ENCODE measurements at regions not wholly inside any gene's neighbourhood (a gene's known extent, or its start where the extent isn't known, plus 50 kb on each side); places are given as distances from the start of the nearest gene placed in this dataset.

- 74 to 84% methylated on average over 7 of the region's 7 CpGs for WGBS, 2 donors
- intact Hi-C loops (cut with DNase I; ENCODE audit: low total_unique reads): no loop called here
- no peak overlapping the region for H3K4me3 ChIP-seq (ENCODE audit: low read depth, poor library complexity, severe bottlenecking)
- TF ChIP-seq CTCF (IDR thresholded peaks at IDR 0.05) (no peak), POLR2A (IDR thresholded peaks at IDR 0.05) (no peak)
- DNase-seq (ENCODE audit: low spot score in 2 of 2): no peak
Observed at GRCh38 chr2:128868686-128869551, 550.3 kb upstream of the HS6ST1 start.

- 91 to 92% methylated on average over 5 of the region's 5 CpGs for WGBS, 2 donors
- TF ChIP-seq CTCF (IDR thresholded peaks at IDR 0.05): no peak
- no peak for TF ChIP-seq POLR2A (IDR thresholded peaks at IDR 0.05)
- peak in 1 of 2 donors; percentile 64 for DNase-seq (ENCODE audit: low spot score in 2 of 2)
- intact Hi-C loops (cut with DNase I; ENCODE audit: low total_unique reads): no loop called here
- no peak overlapping the region for H3K4me3 ChIP-seq (ENCODE audit: low read depth, poor library complexity, severe bottlenecking)
Observed at GRCh38 chr2:128874608-128875007, 555.9 kb upstream of the HS6ST1 start.

GRCh38 chr2:128876986-128877983 is 558.6 kb upstream of the HS6ST1 start:
- 53 to 58% methylated on average over 6 of the region's 6 CpGs for WGBS, 2 donors
- intact Hi-C loops (cut with DNase I; ENCODE audit: low total_unique reads): no loop called here
- no peak for DNase-seq (ENCODE audit: low spot score in 2 of 2)
- TF ChIP-seq CTCF (IDR thresholded peaks at IDR 0.05): no peak
- TF ChIP-seq POLR2A (IDR thresholded peaks at IDR 0.05): no peak
- no peak overlapping the region for H3K4me3 ChIP-seq (ENCODE audit: low read depth, poor library complexity, severe bottlenecking)

- TF ChIP-seq POLR2A (IDR thresholded peaks at IDR 0.05) (no peak), CTCF (IDR thresholded peaks at IDR 0.05) (no peak)
- intact Hi-C loops (cut with DNase I; ENCODE audit: low total_unique reads): no loop called here
- 77 to 80% methylated on average over 4 of the region's 4 CpGs for WGBS, 2 donors
- DNase-seq (ENCODE audit: low spot score in 2 of 2): no peak
- no peak overlapping the region for H3K4me3 ChIP-seq (ENCODE audit: low read depth, poor library complexity, severe bottlenecking)
Observed at GRCh38 chr2:128879161-128879560, 560.5 kb upstream of the HS6ST1 start.

GRCh38 chr2:128894896-128895295 is 576.2 kb upstream of the HS6ST1 start:
- DNase-seq (ENCODE audit: low spot score in 2 of 2): no peak
- intact Hi-C loops (cut with DNase I; ENCODE audit: low total_unique reads): no loop called here
- H3K4me3 ChIP-seq (ENCODE audit: low read depth, poor library complexity, severe bottlenecking): no peak overlapping the region
- no peak for TF ChIP-seq POLR2A (IDR thresholded peaks at IDR 0.05)
- TF ChIP-seq CTCF (IDR thresholded peaks at IDR 0.05): no peak

Data from lower leg skin (tissue), 4 donors.